ENCODE measurements at regions not wholly inside any gene's neighbourhood (a gene's known extent, or its start where the extent isn't known, plus 50 kb on each side); places are given as distances from the start of the nearest gene placed in this dataset.
"Not testable (repeated sequence)": the region's sequence is repeated elsewhere in the genome, so short reads cannot be mapped to it uniquely, and the experiment has no call there.

DNA sequence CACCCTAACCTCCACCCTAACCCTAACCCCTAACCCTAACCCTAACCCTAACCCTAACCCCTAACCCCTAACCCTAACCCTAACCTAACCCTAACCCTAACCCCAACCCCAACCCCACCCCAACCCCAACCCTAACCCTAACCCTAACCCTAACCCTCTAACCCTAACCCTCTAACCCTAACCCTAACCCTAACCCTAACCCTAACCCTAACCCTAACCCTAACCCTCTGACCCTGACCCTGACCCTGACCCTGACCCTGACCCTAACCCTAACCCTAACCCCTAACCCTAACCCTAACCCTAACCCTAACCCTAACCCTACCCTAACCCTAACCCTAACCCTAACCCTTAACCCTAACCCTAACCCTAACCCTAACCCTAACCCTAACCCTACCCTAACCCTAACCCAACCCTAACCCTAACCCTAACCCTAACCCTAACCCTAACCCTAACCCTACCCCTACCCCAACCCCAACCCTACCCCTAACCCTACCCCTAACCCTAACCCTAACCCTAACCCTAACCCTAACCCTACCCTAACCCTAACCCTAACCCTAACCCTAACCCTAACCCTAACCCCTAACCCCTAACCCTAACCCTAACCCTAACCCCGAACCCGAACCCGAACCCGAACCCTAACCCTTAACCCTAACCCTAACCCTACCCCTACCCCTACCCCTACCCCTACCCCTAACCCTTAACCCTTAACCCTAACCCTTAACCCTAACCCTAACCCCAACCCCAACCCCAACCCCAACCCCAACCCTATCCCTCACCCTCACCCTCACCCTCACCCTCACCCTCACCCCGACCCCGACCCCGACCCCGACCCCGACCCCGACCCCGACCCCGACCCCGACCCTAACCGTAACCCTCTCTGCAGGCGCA, 186.2 kb upstream of the CHL1 start:
- not testable (repeated sequence) for DNase-seq

DNA sequence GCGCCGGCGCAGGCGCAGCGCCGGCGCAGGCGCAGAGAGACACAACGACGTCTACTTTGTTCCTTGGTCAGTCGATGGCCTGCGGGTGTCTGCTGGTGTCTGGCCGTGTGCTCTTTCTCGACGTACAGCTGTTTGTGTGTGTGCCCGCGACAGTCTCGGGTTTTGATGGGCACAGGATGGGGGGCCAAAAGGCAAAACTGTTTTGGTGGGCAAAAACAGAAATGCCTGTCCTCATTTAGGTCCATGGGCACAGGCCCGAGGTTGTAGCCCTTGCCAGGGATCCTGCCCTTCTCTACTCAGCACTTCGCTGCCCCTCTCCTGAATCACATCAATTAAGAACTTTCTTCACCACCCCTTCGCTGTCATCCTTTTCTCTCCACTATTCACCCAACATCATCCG, 184.8 kb upstream of the CHL1 start:
- no peak for DNase-seq

DNA sequence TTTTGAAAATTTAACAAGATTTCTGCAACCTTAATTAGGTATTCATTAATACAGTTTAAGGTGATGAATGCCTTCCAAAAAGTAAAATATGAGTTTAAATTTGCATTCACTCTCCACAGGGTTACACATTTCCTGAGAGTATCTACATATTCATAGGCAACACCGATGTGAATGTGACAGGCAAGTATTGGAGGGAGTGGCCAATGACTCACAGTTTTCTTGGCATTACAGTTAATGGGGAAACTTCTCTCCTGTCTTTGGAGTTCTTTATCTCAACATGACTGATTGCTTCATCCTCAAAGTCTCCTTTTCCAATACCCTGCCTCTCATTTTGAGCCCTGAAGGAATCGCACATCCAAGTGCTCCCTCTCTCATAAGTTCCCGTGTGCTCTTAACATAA, 181.9 kb upstream of the CHL1 start:
- DNase-seq: no peak

DNA sequence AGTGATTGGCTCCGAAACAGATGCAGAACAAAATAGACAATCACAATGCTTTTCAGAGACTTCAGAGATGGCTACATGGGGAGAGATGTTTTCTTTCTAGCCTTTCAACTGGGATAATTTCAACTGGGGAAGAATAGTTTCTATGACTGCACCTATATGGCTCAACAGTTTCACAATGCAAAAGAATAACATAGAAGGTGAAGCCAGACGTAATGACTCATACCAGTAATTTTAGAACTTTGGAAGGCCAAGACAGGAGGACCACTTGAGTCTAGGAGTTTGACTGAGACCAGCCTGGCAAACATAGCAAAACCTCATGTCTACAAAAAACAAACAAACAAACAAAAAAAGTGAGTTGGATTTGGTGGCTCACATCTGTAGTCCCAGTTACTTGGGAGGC, 180.2 kb upstream of the CHL1 start:
- DNase-seq: no peak

DNA sequence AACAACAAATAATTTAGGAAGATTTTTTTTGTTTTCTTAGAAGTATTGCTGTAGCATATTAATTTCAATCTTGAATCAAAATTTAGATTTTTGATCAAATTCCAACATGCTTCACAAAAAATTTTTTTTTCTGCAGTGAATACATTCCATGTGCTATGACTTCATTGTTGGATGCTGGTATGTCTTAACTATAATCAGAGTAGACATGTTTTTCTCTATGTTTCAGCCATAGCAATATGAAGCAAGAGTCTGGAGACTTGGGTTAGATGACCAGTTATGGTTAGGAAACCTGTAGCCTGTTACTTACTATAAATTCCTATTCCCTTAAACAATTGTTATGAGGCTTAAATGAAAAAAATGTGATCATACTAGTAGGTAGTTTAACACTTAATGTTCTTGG, 176.1 kb upstream of the CHL1 start:
- DNase-seq: peak; percentile 1

DNA sequence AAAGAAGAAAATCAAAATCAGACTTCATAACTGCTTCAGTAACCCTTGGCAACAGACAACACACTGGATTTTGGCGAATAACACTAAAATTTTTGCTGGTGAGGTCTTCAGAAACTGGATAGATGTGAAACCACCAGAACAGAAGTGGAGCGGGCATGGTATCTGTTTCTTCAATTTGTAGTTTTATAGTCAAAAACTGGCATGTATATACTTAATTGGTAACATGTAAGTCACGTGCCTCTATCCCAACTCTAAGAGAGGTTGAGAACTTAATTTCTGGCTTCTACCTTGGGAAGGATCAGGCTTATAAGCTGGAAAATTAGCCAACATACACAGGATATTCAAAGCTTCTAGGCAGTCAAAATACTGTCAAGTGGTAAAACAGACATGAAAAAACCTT, 172.6 kb upstream of the CHL1 start:
- DNase-seq: no peak

DNA sequence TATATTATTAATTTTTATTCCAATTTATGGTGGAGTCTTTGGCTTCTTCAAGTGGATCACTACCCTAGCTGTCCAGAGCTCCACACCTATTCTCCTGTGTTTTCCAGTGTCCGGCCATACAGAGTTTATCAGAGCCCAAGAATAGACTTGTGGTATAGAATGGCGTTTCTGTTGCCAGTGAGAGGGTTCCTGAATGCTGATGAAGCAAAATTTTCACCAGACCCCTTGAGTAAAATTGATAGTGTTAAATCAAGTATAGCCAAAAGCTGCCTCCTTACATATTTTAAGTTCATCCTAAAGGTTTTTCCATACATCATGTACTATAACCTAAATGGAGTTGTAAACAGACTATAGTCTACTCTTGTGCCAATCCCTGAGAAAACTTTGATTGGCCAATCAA, 171.5 kb upstream of the CHL1 start:
- no peak for DNase-seq

DNA sequence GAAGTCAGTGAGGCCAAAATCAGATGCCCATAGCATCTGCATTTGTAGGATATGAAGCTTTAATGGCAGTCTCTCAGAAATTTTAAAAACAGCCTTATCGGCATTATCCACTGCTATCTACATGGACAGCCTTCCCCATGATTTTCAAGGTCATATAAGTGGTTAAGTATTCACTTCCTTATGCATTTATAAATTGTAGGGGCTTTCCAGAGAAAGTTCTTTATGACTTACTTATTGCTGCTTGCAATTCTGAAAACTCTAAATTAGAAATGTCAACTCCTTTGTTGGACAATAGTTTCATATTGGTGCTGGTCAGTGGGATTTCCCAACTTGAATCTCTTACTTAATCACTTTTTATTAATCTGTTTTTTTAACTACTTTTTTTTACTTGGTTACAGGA, 160.6 kb upstream of the CHL1 start:
- DNase-seq: not testable (repeated sequence)

DNA sequence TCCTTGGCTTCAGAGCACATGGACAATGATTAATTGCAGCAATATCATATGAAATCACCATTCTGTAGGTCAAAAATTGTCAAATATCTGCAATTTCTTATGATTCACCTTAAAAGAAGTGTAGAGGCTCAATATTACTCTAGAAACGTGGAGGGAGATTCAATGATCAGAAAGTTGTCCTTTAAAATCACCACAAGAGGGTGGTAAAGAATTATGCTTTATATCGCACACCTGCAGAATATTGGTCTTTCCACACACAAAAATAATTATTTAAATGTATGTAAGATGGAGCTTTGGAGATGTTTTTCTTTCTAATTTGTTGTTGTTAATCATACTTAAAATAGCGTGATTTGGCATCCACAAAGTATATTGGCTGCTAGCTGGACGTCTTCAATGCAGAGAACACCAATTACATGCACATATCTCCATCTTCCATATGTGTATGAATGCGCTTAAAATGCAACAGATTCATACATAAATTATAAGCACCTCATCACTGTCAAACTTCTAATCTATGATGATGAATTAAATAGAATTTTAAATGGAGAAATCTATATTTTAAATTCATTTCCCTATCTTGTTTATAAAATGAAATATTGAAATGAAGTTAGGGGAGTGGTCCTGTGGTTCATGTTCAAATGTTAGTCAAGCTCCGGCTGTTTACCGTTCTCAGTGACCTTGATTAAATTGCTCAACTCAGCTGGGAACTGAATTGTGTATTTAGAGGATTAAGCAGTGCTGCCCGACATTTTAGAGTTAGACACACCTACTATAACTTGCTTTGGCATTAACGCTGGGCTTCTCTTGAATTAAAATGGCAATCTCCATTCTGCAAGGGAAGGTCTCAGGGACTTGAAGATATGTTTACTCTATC, 153.5 kb upstream of the CHL1 start:
- not testable (repeated sequence) for DNase-seq

DNA sequence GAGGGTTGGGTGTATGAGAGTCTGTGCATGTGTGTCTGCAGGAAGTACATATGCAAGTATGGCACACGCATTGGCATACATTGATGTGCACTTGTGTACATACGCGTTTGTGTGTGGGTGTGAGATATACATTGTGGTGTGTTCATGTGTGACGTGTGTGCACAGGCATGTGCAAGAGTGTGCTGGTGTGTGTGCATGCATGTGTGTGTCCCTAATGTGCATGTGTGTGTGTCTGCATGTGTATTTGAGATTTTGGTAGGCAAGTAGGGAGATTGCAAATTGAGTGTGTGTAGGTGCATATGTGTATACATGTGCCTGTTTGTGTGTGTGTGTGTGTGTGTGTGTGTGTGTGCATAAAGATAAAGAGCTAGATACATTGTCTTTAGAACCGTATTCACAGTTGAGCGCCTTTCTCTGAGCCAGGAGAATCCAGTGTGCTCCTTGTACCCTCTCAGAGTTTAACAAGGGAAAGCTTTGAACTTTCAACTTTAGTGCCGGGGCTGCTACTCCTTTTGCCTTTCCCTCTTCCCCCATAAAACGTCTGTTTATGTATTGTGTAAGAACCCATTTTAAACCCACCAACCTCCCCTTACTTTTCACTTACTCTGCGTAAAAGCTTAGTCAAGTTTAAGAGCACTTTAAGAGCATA, 152.4 kb upstream of the CHL1 start:
- DNase-seq: no peak

DNA sequence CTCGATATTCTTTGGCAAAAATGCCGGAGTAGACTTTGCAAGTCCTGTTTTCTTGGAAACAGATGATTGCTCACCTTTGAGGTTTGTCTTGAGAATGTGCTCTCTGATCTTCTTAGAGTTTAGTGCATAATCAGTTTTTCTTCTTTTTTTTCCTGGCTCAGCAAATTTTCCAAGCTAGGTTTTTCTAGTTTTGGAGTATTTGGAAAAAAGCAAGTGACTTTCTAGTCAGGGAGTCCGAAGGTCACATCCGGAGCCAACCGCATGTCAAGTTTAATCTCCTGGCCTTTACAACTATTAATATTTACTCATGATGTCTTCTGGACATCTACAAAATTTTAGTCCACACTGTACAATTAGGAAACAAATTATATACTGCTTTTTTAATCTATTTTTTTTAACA, 151.6 kb upstream of the CHL1 start:
- not testable (repeated sequence) for DNase-seq

DNA sequence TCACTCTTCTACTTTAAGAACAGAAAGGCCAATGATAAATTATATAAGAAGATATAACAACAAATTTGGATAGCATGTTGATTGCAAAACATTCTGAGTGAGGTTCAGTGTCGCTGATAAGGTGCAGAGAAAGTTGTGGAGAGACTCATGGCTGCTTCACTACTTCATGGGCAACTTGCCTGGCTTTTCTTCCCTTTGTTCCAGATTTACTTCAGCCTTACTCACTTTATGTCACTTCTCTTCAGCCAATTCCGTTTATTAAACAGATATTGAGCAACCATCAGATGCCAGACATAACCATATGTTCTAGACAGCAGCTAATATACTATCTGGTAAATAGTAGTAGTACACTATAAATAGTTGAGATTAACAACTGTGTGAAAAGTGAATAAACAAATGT, 150.0 kb upstream of the CHL1 start:
- DNase-seq: no peak

DNA sequence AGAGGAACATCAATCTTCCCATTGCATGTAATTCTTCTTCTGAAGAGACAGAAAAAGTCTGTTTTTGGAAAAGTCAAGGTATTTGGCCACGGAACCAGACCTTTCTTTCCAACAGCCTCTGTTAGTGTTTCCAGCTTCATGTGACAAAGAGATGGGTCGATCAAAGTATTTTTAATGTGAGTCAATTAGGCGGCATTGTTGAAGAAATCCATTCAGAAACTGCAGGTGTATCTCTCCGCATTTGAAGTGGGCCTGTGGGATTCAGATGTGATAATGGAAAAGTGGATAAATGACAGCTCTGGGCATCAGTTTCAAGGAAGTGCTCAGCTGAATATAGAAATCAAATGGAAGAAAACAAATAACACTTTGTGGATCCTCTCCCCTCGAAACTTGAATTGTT, 143.1 kb upstream of the CHL1 start:
- DNase-seq: not testable (repeated sequence)

DNA sequence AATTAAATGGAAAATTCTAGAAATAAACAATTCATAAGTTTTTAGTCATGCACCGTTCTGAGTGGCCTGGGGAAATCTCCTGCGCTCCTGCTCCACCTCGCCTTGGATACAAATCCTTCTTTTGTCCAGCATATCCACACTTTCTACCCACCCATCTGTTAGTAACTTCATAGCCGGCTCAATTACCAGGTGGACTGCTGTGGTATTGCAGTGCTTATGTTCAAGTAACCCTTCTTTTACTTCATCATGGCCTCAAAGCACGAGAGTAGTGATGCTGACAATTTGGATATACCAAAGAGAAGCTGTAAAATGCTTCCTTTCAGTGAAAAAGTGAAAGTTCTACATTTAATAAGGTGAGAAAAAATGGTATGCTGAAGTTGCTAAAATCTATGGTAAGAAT, 142.3 kb upstream of the CHL1 start:
- no peak for DNase-seq

DNA sequence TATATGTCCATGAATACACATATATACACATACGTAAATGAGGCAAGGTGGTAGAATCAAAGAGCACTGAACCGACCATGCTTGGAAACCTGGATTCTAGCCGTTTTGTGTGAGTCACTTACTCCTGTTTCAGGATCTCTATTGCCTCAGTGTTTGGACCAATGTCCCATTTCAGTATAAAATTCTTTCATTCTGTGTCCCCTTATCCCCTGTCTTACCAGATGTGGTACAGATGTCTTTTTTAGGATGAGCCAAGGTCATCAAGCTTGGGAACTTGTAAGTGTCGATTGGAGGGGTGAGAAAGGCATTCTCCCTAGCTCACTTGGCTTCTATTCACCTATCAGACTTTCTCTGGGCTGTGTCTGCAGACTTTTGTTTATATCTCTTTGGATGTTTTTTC, 139.9 kb upstream of the CHL1 start:
- DNase-seq: no peak

DNA sequence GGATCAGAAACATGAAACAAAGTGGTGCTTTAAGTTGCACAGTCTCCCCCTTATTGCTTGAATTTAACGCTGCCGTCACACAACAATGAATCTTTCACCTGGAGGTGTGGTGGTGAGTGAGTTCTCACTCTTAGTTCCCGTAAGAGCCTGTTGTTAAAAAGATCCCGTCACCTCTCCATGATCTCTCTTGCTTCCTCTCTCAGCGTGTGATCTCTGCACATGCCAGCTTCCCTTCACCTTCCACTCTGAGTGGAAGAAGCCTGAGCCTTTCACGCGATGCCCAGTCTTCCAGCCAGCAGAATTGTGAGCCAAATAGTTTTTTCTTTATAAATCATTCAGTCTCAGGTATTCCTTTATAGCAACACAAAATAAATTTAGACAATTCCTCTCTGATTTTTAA, 136.7 kb upstream of the CHL1 start:
- DNase-seq: no peak

DNA sequence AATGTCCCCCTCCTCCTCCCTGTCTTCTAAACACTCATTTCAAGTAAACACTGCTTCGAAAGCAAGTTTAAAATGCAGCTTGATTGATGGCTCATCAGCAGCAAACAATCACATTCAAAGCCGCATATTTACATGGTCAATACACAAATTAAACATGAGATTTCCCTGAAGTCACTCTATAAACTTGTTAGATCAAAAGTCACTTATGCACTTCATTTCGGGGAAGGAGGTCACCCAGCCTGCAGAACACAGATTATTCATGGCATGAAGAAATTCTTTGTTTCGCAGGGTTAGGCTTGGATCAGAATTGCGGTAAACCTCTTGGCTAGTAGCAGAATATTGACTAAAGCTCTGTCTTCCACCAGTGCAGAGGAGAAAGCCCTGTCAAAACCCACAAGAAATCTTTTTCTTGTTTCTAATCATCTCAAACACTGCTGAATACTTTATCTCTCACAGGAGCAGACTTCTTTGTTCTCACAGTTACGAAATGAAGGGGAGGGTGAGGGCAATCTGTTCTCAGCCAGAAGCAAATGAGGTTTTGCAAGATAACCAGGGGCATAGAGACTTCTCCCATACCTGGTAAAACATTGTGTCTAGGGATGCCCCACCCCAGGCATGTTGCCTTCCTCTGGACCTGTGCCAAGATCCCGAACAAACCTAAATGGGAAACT, 133.3 kb upstream of the CHL1 start:
- no peak for DNase-seq

DNA sequence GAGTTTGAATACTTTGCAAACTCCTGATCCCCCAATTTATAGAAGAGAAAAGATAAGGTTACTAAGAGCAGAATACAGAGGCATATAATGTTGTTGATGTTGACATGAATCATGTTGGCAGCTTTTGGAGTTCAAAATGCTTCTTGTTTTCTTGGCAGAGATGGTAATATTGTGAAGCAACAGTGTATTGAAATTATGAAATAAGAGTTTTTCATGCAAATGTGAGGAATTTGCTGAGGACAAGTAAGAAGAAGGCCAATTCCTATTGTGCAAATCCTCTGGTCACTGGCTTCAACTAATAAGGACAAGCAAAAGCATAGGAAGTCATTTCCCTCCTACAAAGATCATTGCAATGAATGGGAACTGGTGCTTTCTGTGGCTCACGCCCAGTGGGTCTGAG, 126.9 kb upstream of the CHL1 start:
- no peak for DNase-seq

DNA sequence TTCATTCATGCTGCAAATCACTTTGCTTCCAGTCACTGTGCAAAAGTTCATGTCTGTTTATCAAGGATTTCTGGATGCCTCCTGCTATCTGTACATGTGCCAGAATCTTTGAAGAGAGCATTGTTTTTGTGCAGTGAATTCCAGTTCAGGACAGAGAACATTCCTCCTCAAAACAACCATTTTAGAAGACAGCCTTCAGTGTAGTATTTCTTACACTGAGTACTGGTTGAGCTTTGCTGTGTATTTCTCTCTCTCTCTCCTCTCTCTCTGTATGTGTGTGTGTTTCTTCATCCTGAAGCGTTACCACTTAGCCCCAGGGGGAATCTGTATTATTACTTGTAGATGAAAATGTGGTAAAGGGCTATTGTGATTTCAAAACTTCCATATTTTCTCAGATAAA, 123.8 kb upstream of the CHL1 start:
- no peak for DNase-seq

DNA sequence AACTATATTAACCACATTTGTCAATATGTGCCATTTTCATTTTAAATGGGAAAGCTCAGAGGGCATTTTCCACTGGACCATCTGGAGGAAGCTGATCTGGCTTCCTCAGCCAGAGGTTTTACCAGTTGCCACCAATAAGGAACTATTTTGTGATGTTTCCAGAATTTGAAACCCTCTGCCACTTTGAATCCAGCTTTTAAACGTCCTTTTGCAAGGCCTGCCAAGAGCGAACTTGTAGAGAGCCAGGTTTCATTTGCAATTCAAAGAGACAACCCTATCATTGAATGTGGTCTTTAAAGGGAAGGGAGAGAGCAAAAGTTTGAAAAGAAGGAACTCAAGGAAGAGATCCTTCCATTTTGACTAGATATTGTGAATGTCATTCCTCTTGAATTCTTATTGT, 123.3 kb upstream of the CHL1 start:
- DNase-seq: no peak

DNA sequence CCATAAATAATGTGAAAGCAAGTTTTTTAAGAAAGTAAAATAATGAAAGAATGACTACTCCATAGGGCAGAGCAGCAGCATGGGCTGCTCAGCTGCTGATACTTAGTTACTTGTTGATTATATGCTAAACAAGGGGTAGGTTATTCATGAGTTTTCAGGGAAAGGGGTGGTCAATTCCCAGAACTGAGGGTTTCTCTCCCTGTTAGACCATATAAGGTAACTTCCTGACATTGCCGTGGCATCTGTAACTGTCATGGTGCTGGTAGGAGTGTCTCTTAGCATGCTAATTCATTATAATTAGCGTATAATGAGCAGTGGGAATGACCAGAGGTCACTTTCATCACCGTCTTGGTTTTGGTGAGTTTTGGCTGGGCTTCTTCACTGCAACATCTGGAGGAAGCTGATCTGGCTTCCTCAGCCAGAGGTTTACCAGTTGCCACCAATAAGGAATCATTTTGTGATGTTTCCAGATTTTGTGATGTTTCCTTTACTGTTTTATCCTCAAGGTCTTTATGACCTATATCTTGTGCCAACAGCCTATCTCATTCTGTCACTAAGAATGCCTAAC, 121.8 kb upstream of the CHL1 start:
- no peak for DNase-seq

DNA sequence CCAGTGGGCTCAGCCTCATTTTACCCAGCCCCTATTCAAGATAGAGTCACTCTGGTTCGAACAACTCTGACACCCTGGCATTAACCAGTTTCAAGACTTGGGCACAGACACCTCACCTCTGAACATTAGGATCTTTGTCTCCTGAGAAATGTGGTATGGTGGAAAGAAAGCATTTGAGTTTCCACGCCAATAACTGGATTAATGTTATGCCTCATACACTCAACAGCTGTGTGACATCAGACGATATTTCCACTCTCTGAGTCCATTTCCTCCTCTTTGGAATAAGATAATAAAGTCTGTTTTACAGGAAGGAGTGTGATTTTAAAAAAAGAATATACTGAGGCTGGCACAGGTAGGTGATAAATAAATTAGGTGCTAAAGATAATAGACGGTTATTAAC, 121.3 kb upstream of the CHL1 start:
- DNase-seq: no peak

All from fibroblast of skin of scalp (primary cell).